HG03558 (cell line): ENCODE measurements at regions not wholly inside any gene's neighbourhood (a gene's known extent, or its start where the extent isn't known, plus 50 kb on each side); places are given as distances from the start of the nearest gene placed in this dataset.
"Not testable (repeated sequence)": the region's sequence is repeated elsewhere in the genome, so short reads cannot be mapped to it uniquely, and the experiment has no call there.

ENCODE experiments used
- ATAC-seq: cut with Tn5 transposase; IDR thresholded peaks from one replicate; pipeline ENCODE4 v1.9.1; 2021; ENCODE audit warnings: moderate number of reproducible peaks; ENCODE audit not compliant: unreplicated experiment; ENCODE audit errors: extremely low read depth

GRCh38 chr5:117623042-117623805 is 1048.6 kb upstream of the SEMA6A start:
- ATAC-seq: no peak

GRCh38 chr5:117621921-117622320 is 1047.3 kb upstream of the SEMA6A start:
- no peak for ATAC-seq

GRCh38 chr5:117615226-117615625 is 1040.6 kb upstream of the SEMA6A start:
- ATAC-seq: no peak

GRCh38 chr5:117614408-117614807 is 1039.8 kb upstream of the SEMA6A start:
- no peak for ATAC-seq

- ATAC-seq: no peak
Measured at GRCh38 chr5:117604845-117605244, 1030.2 kb upstream of the SEMA6A start.

- ATAC-seq: not testable (repeated sequence)
Measured at GRCh38 chr5:117599811-117600210, 1025.2 kb upstream of the SEMA6A start.

GRCh38 chr5:117594166-117594565 is 1019.5 kb upstream of the SEMA6A start:
- no peak for ATAC-seq

- peak; percentile 66 for ATAC-seq
Measured at GRCh38 chr5:117590944-117591343, 1016.3 kb upstream of the SEMA6A start.

- no peak for ATAC-seq
Measured at GRCh38 chr5:117588611-117589010, 1014.0 kb upstream of the SEMA6A start.

GRCh38 chr5:117587111-117587510 is 1012.5 kb upstream of the SEMA6A start:
- ATAC-seq: no peak

- ATAC-seq: no peak
Measured at GRCh38 chr5:117568622-117569021, 994.0 kb upstream of the SEMA6A start.

GRCh38 chr5:117568126-117568525 is 993.5 kb upstream of the SEMA6A start:
- no peak for ATAC-seq

GRCh38 chr5:117562647-117563046 is 988.0 kb upstream of the SEMA6A start:
- ATAC-seq: no peak

GRCh38 chr5:117561531-117561930 is 986.9 kb upstream of the SEMA6A start:
- no peak for ATAC-seq

- no peak for ATAC-seq
Measured at GRCh38 chr5:117559005-117559844, 984.6 kb upstream of the SEMA6A start.

- no peak for ATAC-seq
Measured at GRCh38 chr5:117551236-117551635, 976.6 kb upstream of the SEMA6A start.

- no peak for ATAC-seq
Measured at GRCh38 chr5:117547192-117547591, 972.6 kb upstream of the SEMA6A start.

- ATAC-seq: no peak
Measured at GRCh38 chr5:117539692-117540091, 965.1 kb upstream of the SEMA6A start.

- ATAC-seq: no peak
Measured at GRCh38 chr5:117533792-117534191, 959.2 kb upstream of the SEMA6A start.

GRCh38 chr5:117533051-117533670 is 958.5 kb upstream of the SEMA6A start:
- not testable (repeated sequence) for ATAC-seq

GRCh38 chr5:117519957-117520500 is 945.4 kb upstream of the SEMA6A start:
- no peak for ATAC-seq
